HG03378 (cell line): ENCODE measurements at regions not wholly inside any gene's neighbourhood (a gene's known extent, or its start where the extent isn't known, plus 50 kb on each side); places are given as distances from the start of the nearest gene placed in this dataset.
A peak's percentile ranks its signal among the peaks of the same experiment; 100 is the strongest.

Experiments used
- ATAC-seq: cut with Tn5 transposase; IDR thresholded peaks from one replicate; pipeline ENCODE4 v1.9.1; 2021; ENCODE audit warnings: mild to moderate bottlenecking, moderate library complexity; ENCODE audit not compliant: unreplicated experiment

- no peak for ATAC-seq
These were observed 362.1 kb upstream of the AGTR1 start for GRCh38 chr3:148335612-148336011.

DNA sequence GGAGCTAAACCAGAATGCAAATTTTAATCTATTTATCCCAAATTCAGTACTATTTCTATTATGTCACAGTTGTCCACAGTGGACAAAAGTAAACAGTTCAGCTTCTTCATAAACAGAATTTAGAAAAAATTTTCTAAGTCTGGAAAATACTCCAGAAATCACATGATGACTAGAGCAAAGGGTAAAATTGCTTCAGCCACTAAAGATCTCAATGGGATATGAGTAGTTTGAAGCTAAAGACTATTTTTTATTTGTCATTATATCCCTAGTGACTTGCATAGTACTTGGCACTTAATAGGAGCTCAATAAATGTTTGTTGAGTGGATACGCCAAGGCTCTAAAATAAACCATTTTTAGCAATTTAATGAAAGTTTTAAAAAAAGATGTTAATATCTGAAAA lies 354.3 kb upstream of the AGTR1 start:
- no peak for ATAC-seq

DNA sequence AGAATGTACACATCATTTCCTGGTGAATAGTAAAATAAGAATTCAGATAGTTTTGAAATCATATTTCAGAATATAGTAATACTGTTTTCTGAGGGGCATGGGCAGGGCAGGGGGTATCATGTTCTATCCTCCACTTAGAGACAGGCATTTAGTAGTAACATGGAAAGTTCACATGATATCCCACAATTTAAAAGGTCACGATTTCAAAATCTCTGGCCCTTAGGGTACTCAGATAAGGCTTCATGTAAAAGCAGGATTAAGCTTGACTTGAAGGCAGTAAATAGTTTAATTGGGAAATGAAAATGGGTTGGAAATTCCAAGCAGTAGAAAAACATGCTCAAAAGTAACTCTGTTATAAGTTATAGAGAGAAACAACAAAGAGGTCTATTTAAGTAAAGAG lies 353.2 kb upstream of the AGTR1 start:
- ATAC-seq, result no peak

- no peak for ATAC-seq
These were observed 337.7 kb upstream of the AGTR1 start for GRCh38 chr3:148360051-148360450.

DNA sequence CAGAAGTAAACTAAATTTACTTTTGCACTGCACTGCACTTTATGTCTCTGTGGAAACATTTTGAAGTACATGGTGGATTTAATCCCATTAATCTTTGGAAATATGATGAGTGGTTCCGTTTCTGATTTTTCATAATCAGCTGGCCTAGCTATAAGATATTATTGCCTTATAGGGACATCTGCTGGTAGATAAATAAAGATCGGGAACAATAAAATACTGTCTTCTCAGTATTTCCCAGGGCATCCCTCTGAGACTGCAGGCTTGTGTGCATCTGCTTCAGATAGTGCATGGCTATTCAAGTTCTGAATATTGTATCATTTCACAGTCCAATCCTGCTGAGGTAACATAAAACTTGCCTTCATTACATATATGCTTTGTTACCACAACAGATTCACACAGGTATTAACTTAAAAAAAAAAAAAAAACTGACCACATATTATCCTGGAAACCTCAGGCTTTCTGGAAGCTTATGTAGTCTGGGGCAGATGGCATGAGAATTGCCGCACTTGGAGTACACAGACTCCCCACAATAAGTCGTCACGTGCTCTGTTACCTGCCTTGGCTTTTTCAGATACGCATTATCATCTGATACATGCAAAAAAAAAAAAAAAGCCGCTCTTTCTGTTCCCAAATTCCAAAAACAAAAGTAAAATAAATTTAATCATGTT lies 330.8 kb upstream of the AGTR1 start:
- no peak for ATAC-seq

- ATAC-seq, result no peak
These were observed 329.9 kb upstream of the AGTR1 start for GRCh38 chr3:148367756-148368155.

- no peak for ATAC-seq
These were observed 328.3 kb upstream of the AGTR1 start for GRCh38 chr3:148369381-148369780.

- ATAC-seq, result no peak
These were observed 325.4 kb upstream of the AGTR1 start for GRCh38 chr3:148372206-148372875.

DNA sequence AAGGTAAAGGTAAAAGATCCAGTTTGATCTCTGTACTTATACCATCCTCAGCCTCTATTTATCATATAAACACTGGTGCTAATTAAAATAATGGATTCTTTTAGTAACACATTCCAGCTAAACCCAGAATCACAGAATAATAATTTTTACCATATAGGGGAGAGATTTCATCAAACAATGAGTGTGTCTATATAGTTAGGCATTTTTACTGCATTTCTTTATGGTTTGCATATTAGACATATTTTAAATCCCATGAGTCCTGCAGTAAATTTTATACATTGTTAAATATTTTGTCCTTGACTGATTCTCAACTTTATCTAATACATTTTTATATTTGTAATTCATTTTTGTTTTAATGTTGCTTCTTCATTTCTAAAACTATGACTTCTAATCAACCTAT lies 323.7 kb upstream of the AGTR1 start:
- ATAC-seq, result no peak

DNA sequence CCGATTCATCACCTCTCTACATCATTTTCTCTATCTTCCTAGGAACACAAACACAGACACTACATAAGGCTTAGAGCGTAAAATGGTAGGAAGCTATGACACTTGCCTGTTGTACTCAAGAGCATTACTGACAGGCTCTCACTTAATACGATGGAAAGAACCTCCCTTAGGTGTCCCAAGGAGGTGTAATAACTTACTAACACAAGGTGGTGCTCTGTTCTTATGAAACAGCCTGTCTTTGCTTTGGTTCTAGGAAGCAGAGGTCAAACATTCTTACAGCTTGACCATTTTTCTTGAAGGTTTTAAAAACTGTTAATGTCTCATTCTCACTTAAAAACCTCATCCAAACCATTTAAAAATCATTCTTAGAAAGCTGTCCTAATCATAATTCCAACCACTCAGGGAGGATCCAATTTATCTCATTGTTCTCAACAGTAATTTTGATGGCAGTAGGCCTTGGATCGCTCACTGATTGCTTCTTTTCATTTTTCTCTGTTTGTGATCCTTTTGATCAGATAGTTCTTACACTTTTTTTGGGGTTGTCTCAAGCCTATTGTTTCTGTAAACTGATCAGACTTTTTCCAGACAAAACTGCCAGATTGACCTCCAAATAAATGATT lies 317.8 kb upstream of the AGTR1 start:
- peak; percentile 91 for ATAC-seq

DNA sequence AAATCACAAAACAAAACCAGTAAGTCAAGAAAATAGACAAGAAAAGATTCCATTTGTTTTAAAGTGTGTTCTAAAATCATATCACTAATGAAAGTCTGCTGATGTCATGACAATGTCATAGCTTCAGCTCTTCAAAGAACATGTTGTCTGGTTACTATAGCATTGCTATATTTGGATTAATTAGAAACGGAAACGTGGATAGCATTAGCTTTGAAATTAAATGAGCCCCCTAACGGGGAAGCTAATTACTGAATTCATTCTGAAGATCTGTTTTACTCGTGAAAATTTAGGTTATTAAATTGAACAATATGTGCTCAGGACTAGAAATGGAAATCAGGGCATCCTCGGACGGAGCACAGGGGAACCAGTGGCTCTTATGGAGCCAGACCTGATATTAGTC lies 316.7 kb upstream of the AGTR1 start:
- no peak for ATAC-seq

DNA sequence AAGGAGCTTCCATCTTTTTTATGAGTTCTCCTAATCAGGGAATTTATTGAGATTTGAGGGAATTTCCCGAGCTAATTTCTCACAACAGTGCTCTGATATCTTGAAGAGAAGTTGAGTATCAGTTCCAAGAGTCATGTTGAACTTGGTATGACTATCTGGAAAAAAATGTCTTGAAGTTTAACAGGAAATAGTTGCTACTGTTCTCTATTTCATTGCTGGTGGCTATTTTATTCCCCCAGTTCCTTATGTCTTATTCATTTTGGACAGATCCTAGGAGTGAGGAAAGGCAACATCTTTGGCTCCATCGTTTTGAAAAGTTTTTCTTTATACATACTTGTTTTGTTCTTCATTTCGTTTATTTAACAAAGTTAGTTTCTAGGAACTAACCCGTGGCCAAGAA lies 307.8 kb upstream of the AGTR1 start:
- ATAC-seq, result no peak

DNA sequence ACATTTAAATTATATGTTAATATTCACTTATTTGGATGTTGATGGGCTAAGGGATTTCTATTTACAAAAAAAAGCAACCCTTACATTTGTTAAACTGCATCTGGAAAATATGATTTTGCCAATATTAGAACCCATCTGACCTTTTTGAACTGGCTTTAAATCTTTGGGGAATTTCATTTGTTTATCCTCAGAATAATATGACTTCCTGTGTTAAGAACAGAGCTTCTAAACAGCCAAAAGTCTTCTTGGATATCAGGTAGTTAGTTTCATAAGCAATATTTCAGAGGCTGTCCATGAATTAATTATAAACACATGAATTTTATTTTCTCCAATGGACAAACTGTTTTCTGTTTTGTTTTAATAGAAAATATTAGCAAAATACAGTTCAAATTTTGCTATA lies 301.9 kb upstream of the AGTR1 start:
- no peak for ATAC-seq

DNA sequence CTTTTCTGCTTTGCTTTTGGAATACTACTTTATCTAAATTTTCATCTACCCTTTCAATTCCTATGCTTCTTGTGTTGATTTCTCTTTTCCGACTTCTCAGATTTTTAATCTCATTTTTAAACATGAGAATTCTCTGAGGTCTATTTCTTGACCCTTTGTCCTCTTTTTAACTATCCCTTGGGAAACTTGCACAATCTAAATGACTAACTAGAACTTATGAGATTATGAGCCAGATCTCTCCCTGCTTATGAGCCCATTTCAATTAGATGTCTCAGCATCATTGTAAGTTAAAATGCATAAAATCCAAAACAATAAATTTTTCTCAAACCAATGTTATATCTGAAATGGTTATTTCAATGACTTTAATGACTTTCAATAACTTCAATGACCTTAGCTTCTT lies 296.9 kb upstream of the AGTR1 start:
- no peak for ATAC-seq

DNA sequence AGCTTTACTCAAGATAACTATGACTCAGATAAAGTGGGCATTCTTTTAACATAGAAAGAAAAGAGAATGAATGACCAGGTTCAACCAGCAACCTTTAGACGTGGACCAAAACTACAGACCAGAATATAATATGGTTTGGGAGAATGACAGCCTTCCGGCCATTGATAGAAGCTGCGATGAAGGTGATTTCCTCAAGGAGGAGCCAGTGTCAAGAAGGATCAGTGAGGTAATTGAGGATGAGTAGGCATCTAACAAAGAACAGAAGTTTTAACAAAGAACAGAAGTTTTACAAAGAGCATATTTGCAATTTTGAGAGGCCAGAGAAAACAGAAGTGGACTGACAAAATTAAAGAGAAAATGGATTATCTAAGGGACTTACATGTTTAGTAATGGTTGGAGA lies 289.0 kb upstream of the AGTR1 start:
- no peak for ATAC-seq

- ATAC-seq, result no peak
These were observed 277.5 kb upstream of the AGTR1 start for GRCh38 chr3:148420242-148420641.

DNA sequence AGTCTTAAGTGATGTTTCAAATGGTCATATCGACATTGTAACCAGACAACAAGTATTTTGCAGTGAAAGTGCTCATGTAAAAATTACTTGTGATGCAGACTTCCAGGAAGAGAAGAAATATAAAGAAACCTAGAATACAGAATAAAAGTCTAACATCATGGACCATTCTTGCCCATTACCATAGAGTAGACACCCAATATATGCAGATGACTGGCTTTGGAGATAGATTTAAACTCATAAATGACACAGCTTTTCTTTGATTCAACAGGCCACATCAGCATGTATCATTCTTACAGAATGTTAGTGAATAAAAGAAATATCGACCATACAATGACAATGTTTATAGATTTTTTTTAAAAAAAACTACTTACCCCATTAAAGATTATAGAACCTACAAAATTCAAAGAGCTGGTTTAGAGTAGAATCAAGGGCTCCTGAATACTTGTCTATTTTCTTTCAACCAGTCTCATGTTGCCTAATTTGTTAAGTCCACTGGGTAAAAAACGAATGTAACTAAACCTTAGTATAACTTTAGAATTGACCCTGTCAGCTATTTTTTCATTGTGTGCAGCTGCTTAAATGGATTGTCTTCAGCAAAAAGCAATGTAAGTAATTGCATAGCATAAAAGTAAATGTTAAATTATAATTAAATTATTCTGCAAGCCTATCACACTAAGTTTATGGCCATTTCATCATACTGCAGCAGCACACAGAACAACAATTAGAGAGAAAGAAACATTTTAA lies 268.7 kb upstream of the AGTR1 start:
- ATAC-seq, result no peak

- no peak for ATAC-seq
These were observed 264.0 kb upstream of the AGTR1 start for GRCh38 chr3:148433665-148434064.

GRCh38 chr3:148435534-148435933 lies 262.2 kb upstream of the AGTR1 start:
- ATAC-seq, result no peak

GRCh38 chr3:148439254-148439822 lies 258.4 kb upstream of the AGTR1 start:
- peak; percentile 59 for ATAC-seq

GRCh38 chr3:148441191-148441590 lies 256.5 kb upstream of the AGTR1 start:
- no peak for ATAC-seq
